ENCODE measurements at regions not wholly inside any gene's neighbourhood (a gene's known extent, or its start where the extent isn't known, plus 50 kb on each side); places are given as distances from the start of the nearest gene placed in this dataset.

DNA sequence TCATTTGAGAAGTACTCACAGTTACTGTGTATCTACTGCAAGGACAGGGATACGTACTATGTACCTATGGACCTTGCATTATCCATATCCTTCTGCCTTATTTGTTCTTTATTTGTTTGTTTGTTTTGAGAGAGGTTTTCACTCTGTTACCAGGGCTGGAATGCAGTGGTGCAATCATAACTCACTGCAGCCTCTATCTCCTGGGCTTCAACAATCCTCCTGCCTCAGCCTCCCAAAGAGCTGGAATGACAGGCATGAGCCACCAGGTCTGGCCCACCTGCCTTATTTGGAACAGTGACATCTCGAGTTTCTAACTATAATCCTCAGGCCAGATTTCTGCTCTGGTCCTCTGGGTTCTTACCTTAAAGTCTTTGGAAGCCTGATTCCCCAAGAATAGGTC, 395.5 kb upstream of the PKN2 start:
- POLR2A ChIA-PET (ENCODE audit: low non-redundant PET), result no interaction called here
- no TSS peak for BruUV-seq (replicated peaks)
- Histone ChIP-seq H3K9me3 (ENCODE audit: low read depth, low read length, poor library complexity, severe bottlenecking) (no peaks in the 10 kb centered on the region), H3K27me3 (replicated peaks; ENCODE audit: insufficient read depth, low read depth, low read length, poor library complexity) (no peaks in the 10 kb centered on the region), H3K36me3 (ENCODE audit: insufficient read depth, low read length, poor library complexity, severe bottlenecking) (no peaks in the 10 kb centered on the region), H3K4me3 (ENCODE audit: low read depth, low read length, poor library complexity, severe bottlenecking) (no peak overlapping the region), H3K27ac (ENCODE audit: low read depth, low read length, poor library complexity, severe bottlenecking) (no peak overlapping the region), H3K4me1 (ENCODE audit: insufficient read depth, low read length, poor library complexity, severe bottlenecking) (no peaks in the 10 kb centered on the region)
- intact Hi-C loops (cut with micrococcal nuclease; ENCODE audit: unreplicated experiment), result no loop called here
- CTCF ChIA-PET, result no interaction called here
- no peak for DNase-seq (ENCODE audit: low spot score)
- TF ChIP-seq, protein P1, sequence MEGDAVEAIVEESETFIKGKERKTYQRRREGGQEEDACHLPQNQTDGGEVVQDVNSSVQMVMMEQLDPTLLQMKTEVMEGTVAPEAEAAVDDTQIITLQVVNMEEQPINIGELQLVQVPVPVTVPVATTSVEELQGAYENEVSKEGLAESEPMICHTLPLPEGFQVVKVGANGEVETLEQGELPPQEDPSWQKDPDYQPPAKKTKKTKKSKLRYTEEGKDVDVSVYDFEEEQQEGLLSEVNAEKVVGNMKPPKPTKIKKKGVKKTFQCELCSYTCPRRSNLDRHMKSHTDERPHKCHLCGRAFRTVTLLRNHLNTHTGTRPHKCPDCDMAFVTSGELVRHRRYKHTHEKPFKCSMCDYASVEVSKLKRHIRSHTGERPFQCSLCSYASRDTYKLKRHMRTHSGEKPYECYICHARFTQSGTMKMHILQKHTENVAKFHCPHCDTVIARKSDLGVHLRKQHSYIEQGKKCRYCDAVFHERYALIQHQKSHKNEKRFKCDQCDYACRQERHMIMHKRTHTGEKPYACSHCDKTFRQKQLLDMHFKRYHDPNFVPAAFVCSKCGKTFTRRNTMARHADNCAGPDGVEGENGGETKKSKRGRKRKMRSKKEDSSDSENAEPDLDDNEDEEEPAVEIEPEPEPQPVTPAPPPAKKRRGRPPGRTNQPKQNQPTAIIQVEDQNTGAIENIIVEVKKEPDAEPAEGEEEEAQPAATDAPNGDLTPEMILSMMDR (conservative IDR thresholded peaks at IDR 0.05; ENCODE audit: low read depth, low read length), result no peak
- TF ChIP-seq EZH2 (IDR thresholded peaks at IDR 0.05; ENCODE audit: borderline replicate concordance, low read depth, low read length, poor library complexity, severe bottlenecking), result no peak

GRCh38 chr1:88289401-88290102, 394.5 kb upstream of the PKN2 start:
- no TSS peak for BruUV-seq (replicated peaks)
- CTCF ChIA-PET, result no interaction called here
- no peaks in the 10 kb centered on the region for H3K9me3 ChIP-seq (ENCODE audit: low read depth, low read length, poor library complexity, severe bottlenecking)
- POLR2A ChIA-PET (ENCODE audit: low non-redundant PET), result interaction anchor here (0.6 kb wide), 1 partner anchor 127 kb away, joined by 5 read pairs; no protein-coding TSS in a partner anchor
- no peaks in the 10 kb centered on the region for H3K27me3 ChIP-seq (replicated peaks; ENCODE audit: insufficient read depth, low read depth, low read length, poor library complexity)
- DNase-seq (ENCODE audit: low spot score), result no peak
- no peaks in the 10 kb centered on the region for H3K4me1 ChIP-seq (ENCODE audit: insufficient read depth, low read length, poor library complexity, severe bottlenecking)
- no peaks in the 10 kb centered on the region for H3K36me3 ChIP-seq (ENCODE audit: insufficient read depth, low read length, poor library complexity, severe bottlenecking)
- intact Hi-C loops (cut with micrococcal nuclease; ENCODE audit: unreplicated experiment), result no loop called here
- TF ChIP-seq, protein P1 (conservative IDR thresholded peaks at IDR 0.05; ENCODE audit: low read depth, low read length), result no peak
- no peak for TF ChIP-seq EZH2 (IDR thresholded peaks at IDR 0.05; ENCODE audit: borderline replicate concordance, low read depth, low read length, poor library complexity, severe bottlenecking)
- H3K4me3 ChIP-seq (ENCODE audit: low read depth, low read length, poor library complexity, severe bottlenecking), result no peak overlapping the region
- no peak overlapping the region for H3K27ac ChIP-seq (ENCODE audit: low read depth, low read length, poor library complexity, severe bottlenecking)

- intact Hi-C loops (cut with micrococcal nuclease; ENCODE audit: unreplicated experiment), result no loop called here
- Histone ChIP-seq H3K36me3 (ENCODE audit: insufficient read depth, low read length, poor library complexity, severe bottlenecking) (no peaks in the 10 kb centered on the region), H3K27me3 (replicated peaks; ENCODE audit: insufficient read depth, low read depth, low read length, poor library complexity) (no peaks in the 10 kb centered on the region), H3K4me3 (ENCODE audit: low read depth, low read length, poor library complexity, severe bottlenecking) (no peak overlapping the region), H3K27ac (ENCODE audit: low read depth, low read length, poor library complexity, severe bottlenecking) (no peak overlapping the region), H3K4me1 (ENCODE audit: insufficient read depth, low read length, poor library complexity, severe bottlenecking) (no peaks in the 10 kb centered on the region), H3K9me3 (ENCODE audit: low read depth, low read length, poor library complexity, severe bottlenecking) (no peaks in the 10 kb centered on the region)
- DNase-seq (ENCODE audit: low spot score), result no peak
- no TSS peak for BruUV-seq (replicated peaks)
- TF ChIP-seq, protein P1 (conservative IDR thresholded peaks at IDR 0.05; ENCODE audit: low read depth, low read length), result no peak
- no peak for TF ChIP-seq EZH2 (IDR thresholded peaks at IDR 0.05; ENCODE audit: borderline replicate concordance, low read depth, low read length, poor library complexity, severe bottlenecking)
- POLR2A ChIA-PET (ENCODE audit: low non-redundant PET), result no interaction called here
- CTCF ChIA-PET, result no interaction called here
These were observed 392.3 kb upstream of the PKN2 start for GRCh38 chr1:88291611-88292354.

Data from A673 (cell line).